HG03196 (cell line): ENCODE measurements at regions not wholly inside any gene's neighbourhood (a gene's known extent, or its start where the extent isn't known, plus 50 kb on each side); places are given as distances from the start of the nearest gene placed in this dataset.

Experiments
- ATAC-seq: cut with Tn5 transposase; IDR thresholded peaks from one replicate; pipeline ENCODE4 v1.9.1; 2021; ENCODE audit not compliant: unreplicated experiment

DNA sequence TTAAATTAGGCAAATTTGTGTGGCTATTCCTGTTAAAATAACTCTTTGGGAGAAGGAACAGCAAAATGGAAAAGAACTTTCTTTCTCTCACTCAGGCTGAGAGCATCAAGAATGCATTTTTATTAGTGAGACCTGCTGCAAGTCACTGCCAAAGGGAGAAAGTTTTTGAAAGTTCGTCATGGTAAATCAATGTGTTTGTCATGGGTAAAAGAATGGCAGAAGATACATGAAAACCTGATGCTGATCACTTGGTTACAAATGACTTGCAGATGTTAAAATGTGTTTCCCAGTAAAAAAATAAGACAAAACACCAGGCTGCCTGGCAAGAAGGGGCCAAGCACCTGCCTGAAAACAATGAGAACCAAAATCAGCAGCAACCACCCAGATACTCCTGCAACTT lies 484.7 kb upstream of the NRP1 start:
- ATAC-seq, result no peak

DNA sequence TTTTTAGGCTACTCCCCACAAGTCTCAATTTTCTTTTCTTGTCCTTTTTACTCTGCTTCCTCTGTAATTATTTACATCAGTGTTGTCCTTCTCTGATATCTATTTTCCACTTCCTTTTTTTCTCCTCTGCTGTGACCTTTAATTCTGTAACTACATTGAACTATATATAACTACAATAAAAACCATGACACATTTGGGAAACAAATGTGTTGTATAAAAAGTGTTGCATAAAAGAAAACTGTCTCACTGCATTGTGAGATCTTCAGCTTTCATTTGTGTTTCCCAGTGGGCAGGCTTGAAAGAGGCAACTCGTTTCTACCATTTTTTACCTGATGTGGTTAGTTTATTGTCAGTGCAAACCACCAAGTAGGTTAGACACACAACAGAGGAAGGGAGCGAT lies 483.9 kb upstream of the NRP1 start:
- no peak for ATAC-seq

DNA sequence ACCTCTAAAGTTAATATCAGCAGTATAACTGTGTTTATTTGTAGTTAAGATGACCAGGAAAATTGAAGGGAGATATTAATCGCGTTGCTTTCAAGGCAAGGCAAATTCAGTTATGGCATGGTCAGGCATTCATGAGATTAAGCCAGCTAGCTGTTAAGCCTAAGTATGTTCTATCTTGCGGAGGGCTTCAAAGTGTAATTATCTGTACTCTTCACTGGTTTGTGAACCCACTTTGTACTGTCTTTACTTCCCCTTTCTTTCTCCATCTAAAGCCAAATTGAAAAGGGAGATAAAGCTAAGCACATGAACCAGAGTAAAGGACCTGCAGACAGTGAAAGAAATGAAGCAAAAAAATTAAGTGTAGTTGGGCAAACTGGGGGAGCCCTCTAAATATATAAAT lies 483.1 kb upstream of the NRP1 start:
- no peak for ATAC-seq

DNA sequence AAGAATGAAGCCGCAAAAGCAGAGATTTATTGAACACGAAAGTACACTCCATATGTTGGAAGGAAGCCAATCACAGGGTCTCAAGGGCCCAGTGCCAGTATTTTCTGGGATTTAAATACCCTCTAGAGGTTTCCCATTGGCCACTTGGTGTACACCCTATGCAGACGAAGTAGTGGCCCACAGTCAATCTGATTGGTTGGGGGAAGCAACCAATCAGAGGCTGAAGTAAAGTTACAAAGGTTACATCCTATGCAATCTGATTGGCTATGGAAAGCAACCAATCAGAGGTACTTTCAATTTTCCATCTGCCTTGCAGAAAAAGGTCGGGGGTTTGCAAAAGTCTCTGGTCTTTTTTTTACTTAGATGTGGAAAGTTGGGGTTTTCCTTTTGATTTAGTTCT lies 481.3 kb upstream of the NRP1 start:
- no peak for ATAC-seq

DNA sequence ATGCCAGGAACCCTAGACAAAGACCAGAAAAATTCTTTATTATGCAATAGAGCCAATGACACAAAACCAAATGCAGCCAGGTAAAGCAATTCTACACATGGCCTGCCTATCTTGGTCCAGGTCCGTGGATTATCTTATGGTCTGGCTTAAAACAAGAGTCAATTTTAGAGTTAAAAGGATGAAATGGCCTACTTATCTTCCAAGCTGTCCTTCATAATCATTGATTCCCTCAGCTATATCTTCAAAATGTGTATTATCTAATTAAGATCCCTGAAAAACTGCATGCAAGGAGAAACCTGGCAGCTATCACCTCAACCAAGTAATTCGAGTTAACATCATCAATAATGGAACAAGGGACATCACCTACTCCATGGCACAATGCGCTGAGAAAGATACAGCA lies 479.4 kb upstream of the NRP1 start:
- no peak for ATAC-seq

DNA sequence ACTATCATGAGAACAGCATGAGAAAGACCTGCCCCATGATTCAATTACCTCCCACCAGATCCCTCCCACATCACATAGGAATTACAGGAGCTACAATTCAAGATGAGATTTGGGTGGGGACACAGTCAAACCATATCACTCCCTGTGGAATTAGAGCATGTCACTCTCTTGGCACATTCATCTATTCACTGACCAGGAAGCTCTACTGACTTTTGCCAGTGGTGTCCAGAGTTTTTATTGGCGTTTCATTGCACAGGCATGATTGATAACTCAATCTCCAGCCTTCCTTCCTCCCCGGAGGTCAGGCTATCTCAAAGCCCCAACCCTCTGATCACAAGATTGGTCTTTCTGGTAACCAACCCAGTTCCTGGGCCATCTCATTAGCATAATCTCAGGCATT lies 478.9 kb upstream of the NRP1 start:
- ATAC-seq, result no peak

DNA sequence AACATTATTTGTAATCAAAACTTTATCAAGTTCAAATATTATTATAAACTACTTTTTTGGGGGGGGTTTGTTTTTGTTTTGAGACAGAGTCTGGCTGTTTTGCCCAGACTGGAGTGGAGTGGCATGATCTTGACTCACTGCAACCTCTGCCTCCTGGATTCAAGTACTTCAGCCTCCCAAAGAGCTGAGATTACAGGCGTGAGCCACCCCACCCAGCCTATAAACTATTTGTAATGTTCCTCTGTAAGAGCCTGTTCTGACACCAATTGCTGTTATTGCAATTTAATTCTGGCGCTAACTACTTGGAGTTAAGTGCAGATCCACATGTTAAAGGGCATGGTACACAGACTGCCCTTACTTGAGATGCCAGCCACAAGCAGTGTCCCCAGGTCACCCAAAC lies 478.1 kb upstream of the NRP1 start:
- no peak for ATAC-seq

DNA sequence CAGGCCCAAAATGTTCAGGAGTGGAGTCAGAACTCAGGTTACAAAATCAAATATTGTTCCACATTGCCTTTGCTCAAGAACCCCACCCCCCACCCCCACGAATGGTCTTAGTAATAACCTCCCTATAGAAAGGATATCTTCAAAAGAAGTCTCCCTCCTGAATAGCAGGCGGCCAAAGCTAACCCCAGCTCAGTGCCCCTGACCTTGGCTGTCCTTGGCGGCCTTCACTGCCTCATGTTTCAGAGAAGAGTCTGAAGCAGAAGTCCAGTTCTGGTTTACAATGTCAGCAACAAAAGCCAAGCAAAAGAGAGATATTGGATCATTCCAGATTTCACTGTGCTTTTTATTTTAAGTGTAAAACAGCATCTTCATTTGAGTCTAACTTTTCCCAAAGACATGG lies 476.5 kb upstream of the NRP1 start:
- ATAC-seq, result no peak

DNA sequence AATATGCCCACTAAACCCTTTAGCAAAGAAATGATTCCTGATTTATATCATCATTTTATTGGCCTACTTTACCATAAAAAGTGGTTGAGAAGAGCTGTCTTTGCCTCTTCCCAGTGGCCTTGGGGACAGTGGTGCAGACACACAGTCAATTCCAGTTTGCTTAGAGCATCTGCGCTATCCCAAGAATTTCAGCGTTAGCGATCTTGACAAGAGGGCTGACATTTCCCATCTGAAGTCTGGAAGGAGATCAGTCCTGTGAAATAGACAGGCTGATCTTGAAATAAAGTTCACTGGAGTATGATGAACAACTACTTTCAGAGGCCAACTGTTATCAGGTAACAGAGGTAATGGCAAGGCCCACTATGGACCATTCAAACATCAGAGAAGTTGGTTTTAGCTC lies 475.3 kb upstream of the NRP1 start:
- no peak for ATAC-seq

DNA sequence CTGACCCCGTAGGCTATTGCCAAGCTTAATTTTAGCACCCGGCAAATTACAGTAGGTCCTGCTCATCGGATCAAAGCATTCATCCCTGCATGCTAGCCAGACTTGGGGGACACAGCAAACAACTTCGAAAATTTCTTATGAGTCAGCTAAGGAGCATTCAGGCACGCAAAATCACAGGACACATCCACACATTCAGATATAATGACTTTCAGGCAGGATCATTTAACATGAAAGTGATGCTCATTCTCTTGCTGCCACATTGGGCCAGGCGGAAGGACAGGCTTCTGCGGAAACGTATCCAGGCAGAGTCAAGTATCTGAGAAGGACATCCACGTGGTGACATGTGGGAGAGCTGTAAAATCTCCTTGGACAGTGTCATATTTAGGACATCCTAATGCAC lies 474.0 kb upstream of the NRP1 start:
- ATAC-seq, result no peak

DNA sequence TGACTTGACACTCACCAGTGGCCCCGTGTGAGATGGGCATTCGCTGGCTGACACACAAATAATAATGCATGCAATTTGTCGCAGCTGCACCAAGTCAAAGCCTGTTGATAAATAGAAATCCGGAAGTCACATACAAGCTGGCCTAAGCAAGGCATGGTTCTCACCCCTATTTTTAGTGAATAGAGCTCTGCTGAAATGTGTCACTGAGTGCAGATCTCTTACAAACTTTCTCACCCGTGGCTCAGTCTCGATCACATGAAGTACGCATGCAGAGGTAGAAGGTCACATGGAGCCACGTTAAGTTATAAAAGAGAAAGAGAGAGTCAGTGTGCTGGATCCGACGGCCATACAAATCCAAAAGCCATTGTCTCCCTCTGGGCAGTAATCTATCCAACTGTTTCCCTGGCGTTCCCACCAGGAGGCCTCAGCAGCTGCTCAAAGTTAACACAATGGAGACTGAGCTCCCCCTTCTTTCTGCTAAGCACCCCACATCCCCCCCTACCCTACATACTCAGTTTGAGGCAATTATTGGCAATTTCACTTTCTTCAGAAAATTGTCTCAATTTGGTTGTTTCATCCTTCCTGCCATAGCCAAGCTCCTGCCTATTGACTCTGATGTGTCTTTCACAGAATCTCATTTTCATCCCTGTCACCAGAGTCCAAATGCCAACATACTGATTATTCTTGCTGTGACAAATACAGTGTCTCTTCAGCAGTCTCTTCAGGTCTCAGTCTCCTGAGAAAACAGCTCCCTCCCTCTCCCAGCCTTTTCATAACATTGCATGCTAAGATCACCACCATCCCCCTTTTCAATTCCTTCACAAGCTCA lies 473.3 kb upstream of the NRP1 start:
- no peak for ATAC-seq

DNA sequence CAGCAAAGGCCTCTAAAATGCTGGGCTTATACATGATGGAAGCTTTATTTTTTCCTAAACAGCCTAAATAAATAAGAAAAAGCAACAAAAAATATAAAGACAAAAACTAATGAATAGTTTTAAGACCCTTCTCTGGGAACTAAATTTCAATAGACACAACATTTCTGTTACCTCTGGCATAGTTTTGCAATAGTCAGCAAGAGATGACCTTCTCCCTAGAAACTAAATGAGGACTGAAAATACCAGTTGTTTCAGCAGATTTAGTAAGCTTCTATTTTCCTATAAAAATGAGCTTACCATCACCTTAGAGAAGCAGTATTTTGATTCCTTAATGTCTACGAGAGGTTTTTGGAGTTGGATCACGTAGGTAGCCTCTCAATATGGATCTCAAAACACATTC lies 471.4 kb upstream of the NRP1 start:
- ATAC-seq, result no peak

DNA sequence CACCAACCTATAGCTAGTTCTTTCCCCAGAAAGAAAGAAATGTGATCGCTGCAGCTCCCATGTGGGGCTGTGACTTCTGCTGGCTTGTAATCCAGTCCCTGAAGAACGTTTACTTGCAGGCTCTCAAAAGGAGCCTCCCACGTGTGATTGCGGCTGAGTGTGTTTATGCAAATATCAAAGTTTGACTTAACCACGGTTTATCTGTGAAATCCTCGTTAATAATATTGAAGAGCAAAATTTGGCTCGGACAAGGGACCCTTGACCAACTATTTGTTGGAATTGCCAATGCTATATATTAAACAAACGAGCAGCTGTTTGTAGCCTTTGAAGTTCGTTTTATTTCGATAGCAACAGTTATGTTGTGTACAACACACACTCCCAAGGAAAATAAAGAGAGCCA lies 470.1 kb upstream of the NRP1 start:
- no peak for ATAC-seq

DNA sequence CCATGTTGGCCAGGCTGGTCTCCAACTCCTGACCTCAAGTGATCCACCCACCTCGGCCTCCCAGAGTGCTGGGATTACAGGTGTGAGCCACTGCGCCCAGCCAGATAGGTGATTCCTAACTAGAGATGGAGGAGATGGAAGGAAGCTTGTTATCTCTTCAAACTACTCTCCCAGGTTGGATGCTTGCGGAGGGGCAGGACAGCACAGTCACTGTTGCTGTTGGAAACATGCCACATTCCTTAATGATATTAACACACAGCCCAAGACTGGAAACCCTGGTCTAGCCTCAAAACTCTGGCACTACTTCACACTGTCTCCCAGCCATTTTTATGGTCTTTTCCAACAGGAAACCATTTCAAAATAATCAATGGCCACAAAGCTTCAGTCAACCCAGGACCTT lies 468.8 kb upstream of the NRP1 start:
- no peak for ATAC-seq

DNA sequence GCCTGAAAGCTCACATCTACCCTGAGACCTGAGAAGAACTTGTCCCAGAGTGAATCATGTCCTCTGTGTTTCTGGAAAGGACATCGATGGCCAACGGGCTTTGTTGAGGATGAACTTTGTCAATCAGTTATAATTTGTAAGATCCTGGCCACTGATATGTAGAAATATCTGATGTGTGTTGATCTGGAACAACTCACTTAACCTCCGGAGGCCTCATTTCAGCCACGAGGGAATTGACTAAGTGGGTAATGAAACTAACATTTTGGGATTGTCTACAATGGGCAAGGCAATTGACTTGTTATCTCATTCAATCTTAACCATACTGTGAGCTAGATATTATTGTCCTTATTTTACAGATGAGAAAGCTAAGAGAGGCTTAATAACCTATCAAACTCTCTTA lies 468.1 kb upstream of the NRP1 start:
- no peak for ATAC-seq

DNA sequence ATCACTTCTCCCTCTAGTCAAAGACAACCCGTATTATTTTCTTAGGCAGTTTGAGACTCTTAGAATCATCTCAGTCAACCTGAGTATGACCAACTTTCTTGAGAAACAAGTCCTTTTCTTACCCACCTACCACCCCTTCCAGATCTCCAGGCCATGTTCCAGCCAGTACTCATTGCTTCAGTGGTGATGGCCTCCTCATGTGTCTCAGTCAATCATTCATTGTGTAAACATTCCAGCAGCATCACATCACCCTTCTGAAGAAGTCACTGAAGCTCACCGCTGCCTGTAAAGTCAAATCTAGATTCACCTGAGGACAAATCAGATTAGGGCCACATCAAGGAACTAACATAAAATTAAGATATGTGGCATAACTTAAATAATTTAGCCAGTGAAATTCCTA lies 467.2 kb upstream of the NRP1 start:
- no peak for ATAC-seq

DNA sequence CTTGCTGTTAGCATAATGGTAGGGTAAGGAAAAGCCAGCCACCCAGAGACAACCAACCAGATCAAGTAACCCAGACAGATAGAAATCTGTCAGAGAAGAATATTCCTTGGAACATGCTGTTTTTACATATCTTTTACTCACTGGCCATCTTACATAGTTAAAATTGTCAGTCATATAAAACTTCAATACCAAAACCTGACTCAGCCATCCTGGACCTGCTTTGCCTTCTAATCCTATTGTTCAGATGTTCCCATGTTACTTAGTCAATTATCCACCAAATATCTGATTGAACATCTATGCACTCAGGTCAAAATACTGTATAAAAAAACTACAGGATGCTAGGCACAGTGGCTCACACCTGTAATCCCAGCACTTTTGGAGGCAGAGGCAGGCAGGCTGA lies 466.5 kb upstream of the NRP1 start:
- no peak for ATAC-seq

DNA sequence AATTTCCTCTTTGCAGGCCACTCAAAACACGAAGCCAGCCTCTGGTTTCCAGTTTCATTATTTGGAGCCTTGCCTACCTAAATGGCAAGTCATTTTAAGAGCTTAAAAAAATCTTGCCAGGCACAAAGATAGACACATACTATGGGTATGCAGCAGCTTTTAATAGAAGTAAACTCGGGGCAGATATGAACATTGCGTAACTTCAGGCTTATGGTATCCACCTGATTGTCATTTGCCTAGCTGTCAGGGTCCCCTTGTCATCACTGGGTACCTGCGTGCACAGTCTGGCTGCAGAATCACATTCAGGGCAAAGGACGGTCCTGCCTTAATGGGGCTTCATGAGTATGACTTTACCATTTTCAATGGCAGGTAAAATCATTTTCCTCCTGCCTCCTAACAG lies 466.1 kb upstream of the NRP1 start:
- no peak for ATAC-seq

DNA sequence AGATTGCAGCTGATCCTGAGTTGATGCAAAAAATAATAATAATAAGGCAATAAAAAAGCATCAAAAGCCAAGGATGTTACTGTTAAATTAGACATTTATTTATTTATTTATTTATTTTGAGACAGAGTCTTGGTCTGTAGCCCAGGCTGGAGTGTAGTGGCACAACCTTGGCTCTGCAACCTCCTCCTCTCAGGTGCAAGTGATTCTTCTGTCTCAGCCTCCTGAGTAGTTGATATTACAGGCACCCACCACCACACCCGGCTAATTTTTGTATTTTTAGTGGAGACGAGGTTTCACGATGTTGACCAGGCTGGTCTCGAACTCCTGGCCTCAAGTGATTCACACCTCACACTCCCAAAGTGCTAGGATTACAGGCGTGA lies 465.5 kb upstream of the NRP1 start:
- no peak for ATAC-seq

DNA sequence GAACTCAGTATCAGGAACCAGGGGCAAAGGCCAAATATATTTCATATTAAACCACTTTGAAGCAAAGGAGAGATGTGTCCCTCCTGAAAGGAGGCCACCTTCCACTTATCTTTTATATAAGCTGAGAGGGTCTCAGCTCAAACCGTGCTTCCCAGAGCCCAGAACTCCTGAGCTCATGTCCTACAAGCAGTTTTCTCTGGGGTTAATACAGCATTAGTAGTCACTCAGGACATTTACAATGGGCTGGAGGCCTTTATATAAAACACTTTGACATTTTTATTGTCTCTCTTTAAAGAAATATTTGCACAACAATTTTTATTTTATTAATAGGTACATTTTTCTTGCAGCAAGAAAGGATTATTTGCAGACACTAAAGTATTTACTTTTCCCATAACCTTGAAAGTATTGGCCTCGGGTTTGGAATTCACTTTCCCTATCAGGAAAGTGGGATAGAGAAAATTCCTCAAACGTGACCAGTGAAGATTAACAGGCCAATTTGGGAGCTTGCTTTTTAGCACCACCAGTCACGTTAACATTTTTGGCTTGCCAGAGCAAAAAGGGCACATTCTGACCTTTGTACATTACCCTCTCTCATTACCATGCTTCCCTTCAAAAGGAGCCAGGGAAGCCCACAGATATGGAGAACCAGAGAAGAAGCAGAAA lies 464.9 kb upstream of the NRP1 start:
- no peak for ATAC-seq

DNA sequence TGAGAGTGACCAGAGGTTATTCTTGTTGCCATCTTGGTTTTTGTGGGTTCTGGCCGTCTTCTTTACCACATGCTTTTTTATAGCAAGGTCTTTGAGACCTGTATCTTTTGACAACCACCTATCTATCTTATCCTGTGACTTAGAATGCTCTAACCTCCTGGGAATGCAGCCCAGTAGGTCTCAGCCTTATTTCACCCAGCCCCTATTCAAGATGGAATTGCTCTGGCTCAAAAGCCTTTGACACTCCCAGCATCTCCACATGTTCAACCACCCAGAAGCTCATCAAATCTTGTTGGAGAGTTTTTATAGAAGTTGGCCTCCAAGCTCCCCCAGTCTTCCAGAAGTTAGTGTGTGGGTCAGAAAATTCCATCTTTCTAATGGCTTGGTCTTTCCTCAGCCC lies 464.3 kb upstream of the NRP1 start:
- no peak for ATAC-seq

DNA sequence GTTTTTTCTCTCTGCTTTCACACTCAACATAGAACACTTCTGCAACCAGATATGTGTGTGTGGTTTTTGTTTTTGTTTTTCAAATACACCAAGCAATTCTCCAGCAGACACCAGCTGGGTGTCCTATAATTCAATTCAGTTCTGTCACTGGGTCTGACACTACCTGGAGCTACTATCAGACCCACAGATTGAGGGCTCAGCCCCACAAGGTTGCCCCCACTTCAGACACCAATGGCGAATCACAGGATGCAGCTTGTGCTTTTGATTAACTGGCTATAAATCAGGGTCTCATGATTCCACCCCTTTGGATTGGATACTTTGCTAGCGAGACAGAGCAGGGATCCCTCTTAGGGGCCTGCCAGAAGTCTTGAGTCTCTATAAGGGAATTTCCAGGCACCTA lies 462.2 kb upstream of the NRP1 start:
- ATAC-seq, result no peak

DNA sequence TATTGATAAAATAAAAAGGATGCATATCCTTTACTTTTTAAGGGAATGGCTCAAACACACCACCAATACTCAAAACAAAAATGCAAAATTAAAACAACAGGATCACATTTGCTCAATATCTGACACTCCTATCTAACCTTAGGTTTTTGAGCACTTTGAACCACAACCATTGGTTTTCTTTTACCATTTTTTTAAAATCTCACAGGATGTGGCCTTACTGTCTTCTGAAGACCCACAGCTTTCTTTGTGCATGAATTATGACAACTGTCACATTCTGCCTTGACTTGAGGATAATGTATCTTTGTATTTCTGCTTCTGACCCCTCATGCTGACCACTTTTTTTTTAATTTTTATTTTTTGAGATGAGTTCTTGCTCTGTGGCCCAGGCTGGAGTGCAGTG lies 461.1 kb upstream of the NRP1 start:
- ATAC-seq, result no peak
